ENCODE measurements at regions not wholly inside any gene's neighbourhood (a gene's known extent, or its start where the extent isn't known, plus 50 kb on each side); places are given as distances from the start of the nearest gene placed in this dataset.

DNA sequence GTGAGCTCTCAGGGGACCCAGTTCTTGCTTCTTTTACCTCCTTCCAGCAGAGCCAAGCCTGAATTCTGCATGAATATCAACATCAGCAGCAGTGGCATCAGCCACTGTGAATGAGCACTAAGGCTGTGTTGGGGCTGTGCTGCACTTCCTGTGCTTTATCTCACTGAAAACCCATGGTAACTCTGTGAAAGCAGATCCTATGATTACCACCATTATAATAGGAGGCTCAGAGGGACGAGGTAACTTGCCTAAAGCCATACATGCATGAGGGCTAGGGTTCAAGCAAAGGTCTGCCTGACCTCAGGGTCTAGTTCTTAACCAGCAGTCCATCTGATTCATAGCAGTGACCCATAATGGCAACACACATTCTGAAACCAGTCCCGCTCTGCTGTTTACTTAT, 60.5 kb upstream of the RAPGEF1 start:
- H3K4me3 ChIP-seq (ENCODE audit: low read depth in 1 of 3, low read length in 3 of 3), result no peak overlapping the region
- DNase-seq, result no peak
- H3K27me3 ChIP-seq (ENCODE audit: control insufficient read depth in 3 of 3, insufficient read depth in 3 of 3, low read length in 3 of 3), result peaks cover 0 to 5% (median 3%) of the 10 kb centered on the region in 3 donors
- H3K36me3 ChIP-seq (ENCODE audit: control insufficient read depth in 3 of 3, insufficient read depth in 2 of 3, low read depth in 1 of 3, low read length in 3 of 3), result no peaks in the 10 kb centered on the region
- H3K27ac ChIP-seq (ENCODE audit: low read depth in 1 of 3, low read length in 2 of 3), result no peak overlapping the region
- no peak for FAIRE-seq
- H3K9me3 ChIP-seq (ENCODE audit: control insufficient read depth in 2 of 2, insufficient read depth in 1 of 2, low read depth in 1 of 2, low read length in 1 of 2), result peaks cover 0 to 3% of the 10 kb centered on the region in 2 donors
- no peaks in the 10 kb centered on the region for H3K4me1 ChIP-seq (ENCODE audit: control insufficient read depth in 3 of 3, insufficient read depth in 2 of 3, low read depth in 1 of 3, low read length in 2 of 3)
- WGBS, 3 donors, result 48 to 51% (median 48%) methylated on average over 2 of the region's 2 CpGs

DNA sequence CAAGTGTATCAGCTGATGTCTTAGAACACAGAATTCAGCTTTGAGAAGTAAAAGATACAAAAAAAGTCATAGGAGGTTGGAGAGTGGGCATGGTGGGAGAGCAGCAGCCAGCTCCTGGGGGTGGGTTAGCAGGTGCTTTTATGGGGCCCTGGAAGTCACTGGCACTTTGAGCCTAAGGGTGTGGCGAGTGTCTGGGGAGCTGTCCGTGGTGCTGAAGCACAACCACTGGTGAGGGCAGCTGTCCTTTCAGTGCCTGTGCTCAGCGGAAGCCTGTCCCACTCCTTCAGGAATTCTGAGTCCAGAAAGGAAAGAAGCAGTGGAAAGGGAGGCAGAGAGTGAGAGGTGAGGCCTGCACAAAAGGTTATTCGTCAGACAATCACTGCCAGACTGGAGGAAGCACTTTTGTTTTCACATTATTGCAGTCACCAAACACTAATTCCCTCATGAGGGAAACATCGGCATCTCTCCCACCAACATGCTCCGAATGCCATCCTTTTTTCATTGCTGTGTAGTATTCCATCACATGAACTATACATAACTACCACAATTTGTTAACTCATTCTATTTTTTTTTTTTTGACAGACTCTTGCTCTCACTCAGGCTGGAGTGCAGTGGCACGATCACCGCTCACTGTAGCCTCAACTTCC, 59.4 kb upstream of the RAPGEF1 start:
- peaks cover 0 to 5% (median 0%) of the 10 kb centered on the region in 3 donors for H3K27me3 ChIP-seq (ENCODE audit: control insufficient read depth in 3 of 3, insufficient read depth in 3 of 3, low read length in 3 of 3)
- no peaks in the 10 kb centered on the region for H3K36me3 ChIP-seq (ENCODE audit: control insufficient read depth in 3 of 3, insufficient read depth in 2 of 3, low read depth in 1 of 3, low read length in 3 of 3)
- peaks cover 0 to 3% of the 10 kb centered on the region in 2 donors for H3K9me3 ChIP-seq (ENCODE audit: control insufficient read depth in 2 of 2, insufficient read depth in 1 of 2, low read depth in 1 of 2, low read length in 1 of 2)
- no peak overlapping the region for H3K27ac ChIP-seq (ENCODE audit: low read depth in 1 of 3, low read length in 2 of 3)
- DNase-seq (peak; percentile 42 to 75), FAIRE-seq (no peak)
- WGBS, 3 donors, result 54 to 59% (median 58%) methylated on average over 8 of the region's 8 CpGs
- H3K4me3 ChIP-seq (ENCODE audit: low read depth in 1 of 3, low read length in 3 of 3), result no peak overlapping the region
- no peaks in the 10 kb centered on the region for H3K4me1 ChIP-seq (ENCODE audit: control insufficient read depth in 3 of 3, insufficient read depth in 2 of 3, low read depth in 1 of 3, low read length in 2 of 3)

DNA sequence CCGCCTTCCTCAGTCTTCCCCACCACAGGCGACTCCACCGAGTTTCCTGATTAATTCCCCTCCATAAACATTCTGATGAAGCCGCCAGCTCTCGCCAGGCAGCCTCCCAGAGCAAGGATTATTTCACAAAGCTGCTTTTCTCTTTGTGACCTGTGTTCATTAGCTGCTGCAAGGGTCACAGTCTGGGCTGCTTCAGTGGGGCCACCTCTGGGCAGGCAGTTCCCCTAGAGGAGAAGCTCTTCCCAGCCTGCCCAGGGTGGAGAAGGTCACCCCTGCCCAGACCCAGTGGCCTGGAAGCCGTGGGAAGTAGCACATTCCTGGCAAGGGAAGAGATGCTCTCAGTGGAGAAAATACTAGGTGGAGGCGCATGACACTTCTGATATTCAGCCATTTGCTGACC, 58.4 kb upstream of the RAPGEF1 start:
- FAIRE-seq (no peak), DNase-seq (no peak)
- Histone ChIP-seq H3K27ac (ENCODE audit: low read depth in 1 of 3, low read length in 2 of 3) (no peak overlapping the region), H3K27me3 (ENCODE audit: control insufficient read depth in 3 of 3, insufficient read depth in 3 of 3, low read length in 3 of 3) (peaks cover 0 to 2% (median 0%) of the 10 kb centered on the region in 3 donors), H3K4me3 (ENCODE audit: low read depth in 1 of 3, low read length in 3 of 3) (no peak overlapping the region), H3K4me1 (ENCODE audit: control insufficient read depth in 3 of 3, insufficient read depth in 2 of 3, low read depth in 1 of 3, low read length in 2 of 3) (no peaks in the 10 kb centered on the region), H3K36me3 (ENCODE audit: control insufficient read depth in 3 of 3, insufficient read depth in 2 of 3, low read depth in 1 of 3, low read length in 3 of 3) (no peaks in the 10 kb centered on the region), H3K9me3 (ENCODE audit: control insufficient read depth in 2 of 2, insufficient read depth in 1 of 2, low read depth in 1 of 2, low read length in 1 of 2) (peaks cover 0 to 3% of the 10 kb centered on the region in 2 donors)
- WGBS, 3 donors, result 55% methylated on average over 7 of the region's 7 CpGs

DNA sequence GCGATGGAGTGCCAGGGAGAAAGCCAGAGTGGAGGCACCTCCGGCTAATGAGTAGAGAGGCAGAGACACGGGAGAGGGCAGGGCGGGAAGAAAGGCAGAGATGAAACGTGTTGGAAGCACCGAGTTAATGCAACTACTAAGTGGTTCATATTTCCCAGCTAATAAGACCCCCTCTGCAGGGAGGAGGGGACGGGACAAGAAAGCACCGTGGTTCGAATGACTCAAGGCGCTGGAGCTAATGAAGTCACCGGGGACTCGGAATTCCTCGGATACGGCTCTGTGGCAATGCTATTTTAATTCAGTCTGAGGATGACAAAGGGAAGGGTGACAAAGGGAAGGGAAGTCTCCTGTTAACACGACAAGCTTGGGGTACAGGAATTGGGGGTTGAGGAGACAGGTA, 54.5 kb upstream of the RAPGEF1 start:
- Histone ChIP-seq H3K36me3 (ENCODE audit: control insufficient read depth in 3 of 3, insufficient read depth in 2 of 3, low read depth in 1 of 3, low read length in 3 of 3) (no peaks in the 10 kb centered on the region), H3K27ac (ENCODE audit: low read depth in 1 of 3, low read length in 2 of 3) (no peak overlapping the region), H3K4me1 (ENCODE audit: control insufficient read depth in 3 of 3, insufficient read depth in 2 of 3, low read depth in 1 of 3, low read length in 2 of 3) (no peaks in the 10 kb centered on the region), H3K4me3 (ENCODE audit: low read depth in 1 of 3, low read length in 3 of 3) (no peak overlapping the region), H3K27me3 (ENCODE audit: control insufficient read depth in 3 of 3, insufficient read depth in 3 of 3, low read length in 3 of 3) (peaks cover 0 to 5% (median 0%) of the 10 kb centered on the region in 3 donors), H3K9me3 (ENCODE audit: control insufficient read depth in 2 of 2, insufficient read depth in 1 of 2, low read depth in 1 of 2, low read length in 1 of 2) (peaks cover 0 to 6% of the 10 kb centered on the region in 2 donors)
- 61 to 73% (median 72%) methylated on average over 15 of the region's 15 CpGs for WGBS, 3 donors
- FAIRE-seq (no peak), DNase-seq (no peak)

DNA sequence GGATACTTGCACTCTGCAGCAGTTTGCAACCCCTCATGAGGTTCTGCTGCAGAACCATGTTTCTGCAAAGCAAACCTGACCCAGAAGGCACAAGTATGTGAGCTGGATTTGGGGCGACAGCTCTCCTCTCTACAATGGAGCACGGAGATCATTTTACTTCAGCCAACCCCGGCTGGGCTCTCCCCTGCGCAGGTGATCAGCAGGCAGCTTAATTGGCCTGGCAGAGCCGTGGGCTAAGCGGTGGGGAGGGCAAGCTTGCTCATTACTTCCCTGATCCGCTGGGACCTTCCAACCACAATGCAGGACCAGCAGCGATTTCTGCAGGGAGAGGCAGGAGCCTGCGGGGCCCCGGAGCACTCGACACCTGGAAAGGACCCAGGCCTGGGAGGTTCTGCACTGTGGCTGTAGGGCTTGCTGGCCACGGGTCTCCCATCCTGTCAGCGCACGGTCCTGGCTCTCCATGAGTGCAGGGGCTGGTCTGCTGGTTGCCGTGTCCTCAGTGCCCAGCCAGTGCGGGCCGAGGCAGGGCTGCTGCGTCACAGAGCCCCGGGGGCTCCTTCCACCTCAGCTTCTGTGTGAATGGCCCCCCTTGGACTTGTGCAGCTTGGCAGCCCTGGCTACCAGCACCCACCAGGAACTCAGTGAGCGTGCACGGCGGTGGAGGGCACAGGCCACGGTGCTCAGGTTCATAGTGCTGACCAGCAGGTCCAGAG, 51.8 kb upstream of the RAPGEF1 start:
- Histone ChIP-seq H3K4me3 (ENCODE audit: low read depth in 1 of 3, low read length in 3 of 3) (no peak overlapping the region), H3K36me3 (ENCODE audit: control insufficient read depth in 3 of 3, insufficient read depth in 2 of 3, low read depth in 1 of 3, low read length in 3 of 3) (no peaks in the 10 kb centered on the region), H3K9me3 (ENCODE audit: control insufficient read depth in 2 of 2, insufficient read depth in 1 of 2, low read depth in 1 of 2, low read length in 1 of 2) (peaks cover 0 to 3% of the 10 kb centered on the region in 2 donors), H3K4me1 (ENCODE audit: control insufficient read depth in 3 of 3, insufficient read depth in 2 of 3, low read depth in 1 of 3, low read length in 2 of 3) (no peaks in the 10 kb centered on the region), H3K27ac (ENCODE audit: low read depth in 1 of 3, low read length in 2 of 3) (no peak overlapping the region), H3K27me3 (ENCODE audit: control insufficient read depth in 3 of 3, insufficient read depth in 3 of 3, low read length in 3 of 3) (peaks cover 0 to 12% (median 0%) of the 10 kb centered on the region in 3 donors)
- WGBS, 3 donors, result 74 to 81% (median 79%) methylated on average over 20 to 23 of the region's 23 CpGs
- FAIRE-seq (no peak), DNase-seq (no peak)

Measured in small intestine (tissue), 7 donors.